ENCODE measurements at regions not wholly inside any gene's neighbourhood (a gene's known extent, or its start where the extent isn't known, plus 50 kb on each side); places are given as distances from the start of the nearest gene placed in this dataset.

GRCh38 chr14:75341620-75342019, 63.0 kb downstream of the FOS start:
- H3K4me3 ChIP-seq: no peak overlapping the region
- no peaks in the 10 kb centered on the region for H3K9me3 ChIP-seq (ENCODE audit: insufficient read depth, low read depth)
- H2AFZ ChIP-seq: no peak overlapping the region
- POLR2A ChIA-PET (ENCODE audit: unreplicated experiment): no interaction called here
- CTCF ChIA-PET: no interaction called here
- H3K27ac ChIP-seq: no peak overlapping the region
- no peaks in the 10 kb centered on the region for H3K9me2 ChIP-seq (ENCODE audit: insufficient read depth)
- TF ChIP-seq, protein P1, sequence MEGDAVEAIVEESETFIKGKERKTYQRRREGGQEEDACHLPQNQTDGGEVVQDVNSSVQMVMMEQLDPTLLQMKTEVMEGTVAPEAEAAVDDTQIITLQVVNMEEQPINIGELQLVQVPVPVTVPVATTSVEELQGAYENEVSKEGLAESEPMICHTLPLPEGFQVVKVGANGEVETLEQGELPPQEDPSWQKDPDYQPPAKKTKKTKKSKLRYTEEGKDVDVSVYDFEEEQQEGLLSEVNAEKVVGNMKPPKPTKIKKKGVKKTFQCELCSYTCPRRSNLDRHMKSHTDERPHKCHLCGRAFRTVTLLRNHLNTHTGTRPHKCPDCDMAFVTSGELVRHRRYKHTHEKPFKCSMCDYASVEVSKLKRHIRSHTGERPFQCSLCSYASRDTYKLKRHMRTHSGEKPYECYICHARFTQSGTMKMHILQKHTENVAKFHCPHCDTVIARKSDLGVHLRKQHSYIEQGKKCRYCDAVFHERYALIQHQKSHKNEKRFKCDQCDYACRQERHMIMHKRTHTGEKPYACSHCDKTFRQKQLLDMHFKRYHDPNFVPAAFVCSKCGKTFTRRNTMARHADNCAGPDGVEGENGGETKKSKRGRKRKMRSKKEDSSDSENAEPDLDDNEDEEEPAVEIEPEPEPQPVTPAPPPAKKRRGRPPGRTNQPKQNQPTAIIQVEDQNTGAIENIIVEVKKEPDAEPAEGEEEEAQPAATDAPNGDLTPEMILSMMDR (conservative IDR thresholded peaks at IDR 0.05): no peak
- no peak for TF ChIP-seq EZH2 (IDR thresholded peaks at IDR 0.05; ENCODE audit: low read depth)
- no peaks in the 10 kb centered on the region for H4K20me1 ChIP-seq (ENCODE audit: insufficient read depth)
- no peaks in the 10 kb centered on the region for H3K27me3 ChIP-seq (ENCODE audit: insufficient read depth, low read depth)
- no peaks in the 10 kb centered on the region for H3K4me1 ChIP-seq (replicated peaks; ENCODE audit: insufficient read depth)
- no peaks in the 10 kb centered on the region for H3F3A ChIP-seq (ENCODE audit: insufficient read depth, low read depth)
- intact Hi-C loops (cut with micrococcal nuclease; ENCODE audit: unreplicated experiment): no loop called here
- H3K36me3 ChIP-seq (ENCODE audit: low read depth): no peaks in the 10 kb centered on the region
- H3K79me2 ChIP-seq (ENCODE audit: low read depth): no peaks in the 10 kb centered on the region
- no TSS peak for BruUV-seq (replicated peaks)
- no peak overlapping the region for H3K4me2 ChIP-seq
- DNase-seq: no peak

GRCh38 chr14:75342762-75343599, 64.4 kb downstream of the FOS start:
- ChIA-PET CTCF (interaction anchor here (0.5 to 0.8 kb wide), 2 partner anchors 14 to 39 kb away, joined by 3 to 4 read pairs; no protein-coding TSS in a partner anchor), POLR2A (ENCODE audit: unreplicated experiment) (interaction anchor here (0.6 kb wide), 1 partner anchor 29 kb away, joined by 4 read pairs; no protein-coding TSS in a partner anchor)
- Histone ChIP-seq H3K36me3 (ENCODE audit: low read depth) (no peaks in the 10 kb centered on the region), H3K9me3 (ENCODE audit: insufficient read depth, low read depth) (no peaks in the 10 kb centered on the region), H3K27me3 (ENCODE audit: insufficient read depth, low read depth) (no peaks in the 10 kb centered on the region), H3K4me1 (replicated peaks; ENCODE audit: insufficient read depth) (no peaks in the 10 kb centered on the region), H4K20me1 (ENCODE audit: insufficient read depth) (no peaks in the 10 kb centered on the region), H3F3A (ENCODE audit: insufficient read depth, low read depth) (no peaks in the 10 kb centered on the region), H3K27ac (no peak overlapping the region), H3K4me2 (no peak overlapping the region), H3K9me2 (ENCODE audit: insufficient read depth) (no peaks in the 10 kb centered on the region), H3K79me2 (ENCODE audit: low read depth) (no peaks in the 10 kb centered on the region), H2AFZ (no peak overlapping the region), H3K4me3 (no peak overlapping the region)
- intact Hi-C loops (cut with micrococcal nuclease; ENCODE audit: unreplicated experiment): no loop called here
- BruUV-seq (replicated peaks): no TSS peak
- no peak for DNase-seq
- TF ChIP-seq, protein P1 (conservative IDR thresholded peaks at IDR 0.05): no peak
- TF ChIP-seq EZH2 (IDR thresholded peaks at IDR 0.05; ENCODE audit: low read depth): no peak

DNA sequence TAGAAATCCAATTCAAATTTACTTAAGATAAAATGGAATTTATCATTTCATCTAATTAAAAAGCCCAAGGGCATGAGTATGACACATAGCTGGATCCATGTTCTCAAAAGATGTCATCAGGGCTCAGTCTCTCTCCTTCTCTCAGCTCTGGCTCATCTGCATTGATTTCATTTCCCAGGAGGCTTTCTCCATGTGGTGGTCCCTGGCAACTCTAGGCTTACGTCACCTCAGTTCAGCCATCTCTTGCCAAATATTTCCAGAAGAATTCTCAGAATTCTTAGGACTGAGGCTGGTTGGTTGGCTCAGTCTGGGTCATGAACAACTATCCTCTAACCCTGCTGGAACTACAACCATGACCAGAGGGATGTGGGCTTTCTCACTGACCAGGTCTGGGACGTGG, 65.3 kb downstream of the FOS start:
- BruUV-seq (replicated peaks): no TSS peak
- intact Hi-C loops (cut with micrococcal nuclease; ENCODE audit: unreplicated experiment): no loop called here
- no peak overlapping the region for H3K4me2 ChIP-seq
- DNase-seq: no peak
- no peaks in the 10 kb centered on the region for H3F3A ChIP-seq (ENCODE audit: insufficient read depth, low read depth)
- H3K9me3 ChIP-seq (ENCODE audit: insufficient read depth, low read depth): no peaks in the 10 kb centered on the region
- no peaks in the 10 kb centered on the region for H3K79me2 ChIP-seq (ENCODE audit: low read depth)
- CTCF ChIA-PET: interaction anchor here (0.6 kb wide), 1 partner anchor 477 kb away, joined by 3 read pairs; no protein-coding TSS in a partner anchor
- no peaks in the 10 kb centered on the region for H3K9me2 ChIP-seq (ENCODE audit: insufficient read depth)
- H3K36me3 ChIP-seq (ENCODE audit: low read depth): no peaks in the 10 kb centered on the region
- TF ChIP-seq EZH2 (IDR thresholded peaks at IDR 0.05; ENCODE audit: low read depth): no peak
- TF ChIP-seq, protein P1 (conservative IDR thresholded peaks at IDR 0.05): no peak
- H3K27me3 ChIP-seq (ENCODE audit: insufficient read depth, low read depth): no peaks in the 10 kb centered on the region
- no peak overlapping the region for H3K27ac ChIP-seq
- H4K20me1 ChIP-seq (ENCODE audit: insufficient read depth): no peaks in the 10 kb centered on the region
- no peak overlapping the region for H2AFZ ChIP-seq
- POLR2A ChIA-PET (ENCODE audit: unreplicated experiment): no interaction called here
- no peak overlapping the region for H3K4me3 ChIP-seq
- H3K4me1 ChIP-seq (replicated peaks; ENCODE audit: insufficient read depth): no peaks in the 10 kb centered on the region
